ENCODE measurements at regions not wholly inside any gene's neighbourhood (a gene's known extent, or its start where the extent isn't known, plus 50 kb on each side); places are given as distances from the start of the nearest gene placed in this dataset.

DNA sequence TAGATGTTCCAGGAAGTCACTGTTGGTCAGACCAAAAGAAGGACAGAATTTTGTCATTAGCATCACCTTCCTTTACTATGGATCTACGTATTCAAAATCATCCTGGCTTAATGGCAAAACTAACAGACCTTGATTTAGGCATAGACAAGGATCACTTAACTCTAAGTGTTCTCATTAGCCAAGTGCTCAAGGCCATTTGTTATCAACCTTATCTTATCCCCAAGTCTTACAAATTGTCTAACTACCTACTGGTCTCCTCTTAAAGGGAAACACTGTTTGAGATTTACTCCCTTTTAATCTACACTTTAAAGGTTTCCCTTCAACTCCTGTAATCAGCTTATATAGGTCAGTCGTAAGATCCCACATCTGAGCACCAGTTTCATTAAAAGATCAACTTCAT, 1197.5 kb upstream of the C9orf72 start:
- Histone ChIP-seq H3K36me3 (no peaks in the 10 kb centered on the region), H3K4me3 (no peak overlapping the region), H3K27me3 (no peaks in the 10 kb centered on the region), H4K20me1 (no peaks in the 10 kb centered on the region), H3K4me1 (no peaks in the 10 kb centered on the region), H3K9ac (no peak overlapping the region), H3K27ac (no peak overlapping the region), H3K9me3 (replicated peaks in 1 of 11) (no peaks in the 10 kb centered on the region), H3K4me2 (no peak overlapping the region)
- TF ChIP-seq Cebpa-rat (IDR thresholded peaks at IDR 0.05): no peak

DNA sequence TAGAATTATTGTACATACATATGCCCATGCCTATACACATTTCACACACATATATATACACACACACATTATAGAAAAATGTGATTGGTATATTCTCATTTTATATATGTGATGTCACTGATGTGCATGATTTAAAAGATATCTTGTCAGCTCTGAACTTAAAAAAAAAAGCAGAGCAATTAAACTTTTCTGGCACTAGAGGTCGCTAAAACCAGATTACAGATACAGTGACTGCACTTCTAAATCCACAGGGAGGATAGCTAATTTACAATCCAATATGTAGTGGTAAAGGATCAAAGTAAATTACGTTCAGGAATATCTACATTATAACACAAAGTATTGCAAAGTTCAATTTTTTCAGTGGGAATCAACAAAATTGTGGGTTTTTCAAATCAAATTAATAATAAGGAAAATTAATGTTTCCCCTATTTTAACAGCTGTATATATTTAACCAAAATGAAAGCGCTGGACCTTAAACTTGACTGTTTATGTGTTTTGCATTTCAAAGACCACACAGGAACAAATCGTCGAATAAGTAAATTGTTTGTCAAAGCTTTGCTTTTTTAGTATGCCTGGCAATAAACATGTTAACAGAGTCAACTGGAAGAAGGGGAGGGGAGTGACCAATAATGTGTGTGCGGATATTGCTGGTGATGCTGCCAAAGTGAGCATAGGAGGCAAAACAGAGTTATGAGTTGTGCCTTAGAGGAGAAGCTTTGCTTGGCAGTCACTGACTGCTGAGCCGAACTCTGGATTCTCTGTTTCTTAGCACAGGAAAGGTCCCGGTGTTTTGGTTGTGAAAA, 1201.4 kb upstream of the C9orf72 start:
- Histone ChIP-seq H3K4me1 (peaks cover 0 to 6% (median 0%) of the 10 kb centered on the region in 10 experiments; a peak in 1 of 20 replicates), H3K27me3 (no peaks in the 10 kb centered on the region), H3K36me3 (no peaks in the 10 kb centered on the region), H3K4me2 (no peak overlapping the region), H4K20me1 (no peaks in the 10 kb centered on the region), H3K27ac (no peak overlapping the region), H3K4me3 (no peak overlapping the region), H3K9ac (no peak overlapping the region), H3K9me3 (replicated peaks in 1 of 11) (no peaks in the 10 kb centered on the region)
- no peak for TF ChIP-seq Cebpa-rat (IDR thresholded peaks at IDR 0.05)

DNA sequence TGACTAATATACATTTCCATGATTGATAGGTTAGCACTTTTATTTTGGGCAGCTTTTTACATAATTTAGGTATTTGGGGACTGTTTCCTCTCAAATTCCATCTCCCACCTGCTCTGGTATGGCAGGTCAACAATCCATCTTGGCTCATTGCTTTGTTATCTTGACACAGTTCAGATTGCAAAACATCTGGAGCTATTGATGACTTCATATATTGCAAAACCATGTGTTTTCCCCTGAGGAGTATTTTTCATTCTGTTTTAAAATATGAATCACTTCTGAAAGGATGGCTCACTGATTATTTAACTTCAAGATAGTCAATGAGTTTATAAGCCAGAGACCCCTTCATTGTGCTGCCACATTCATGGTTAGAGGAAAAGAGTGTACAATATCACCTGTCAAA, 1206.0 kb upstream of the C9orf72 start:
- Histone ChIP-seq H3K36me3 (no peaks in the 10 kb centered on the region), H3K4me1 (peaks cover 0 to 13% (median 7%) of the 10 kb centered on the region in 10 experiments; a peak in 8 of 20 replicates), H3K27me3 (no peaks in the 10 kb centered on the region), H3K27ac (no peak overlapping the region), H3K9ac (no peak overlapping the region), H3K4me3 (no peak overlapping the region), H4K20me1 (no peaks in the 10 kb centered on the region), H3K9me3 (replicated peaks in 1 of 11) (no peaks in the 10 kb centered on the region), H3K4me2 (no peak overlapping the region)
- no peak for TF ChIP-seq Cebpa-rat (IDR thresholded peaks at IDR 0.05)

DNA sequence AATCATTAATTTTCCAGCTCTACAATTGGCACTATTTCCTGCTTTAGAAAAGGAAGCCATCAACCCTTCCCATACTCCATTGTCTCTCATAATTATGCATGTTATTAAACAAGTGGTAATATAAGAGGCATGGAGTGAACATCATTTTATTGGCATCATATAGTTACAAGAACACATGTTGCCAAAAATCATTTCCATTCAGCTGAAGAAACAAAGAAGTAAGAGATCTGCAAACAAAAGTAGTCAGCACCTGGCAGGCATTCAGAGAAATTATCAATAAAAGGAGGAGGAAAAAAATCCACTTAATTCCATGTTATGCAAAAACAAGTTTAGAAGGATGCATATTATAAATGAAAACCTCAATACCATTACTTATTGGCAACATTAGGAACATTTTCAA, 1208.2 kb upstream of the C9orf72 start:
- no peak overlapping the region for H3K27ac ChIP-seq
- H3K9ac ChIP-seq: no peak overlapping the region
- H4K20me1 ChIP-seq: no peaks in the 10 kb centered on the region
- TF ChIP-seq Cebpa-rat (IDR thresholded peaks at IDR 0.05): no peak
- no peaks in the 10 kb centered on the region for H3K27me3 ChIP-seq
- no peaks in the 10 kb centered on the region for H3K9me3 ChIP-seq (replicated peaks in 1 of 11)
- H3K36me3 ChIP-seq: no peaks in the 10 kb centered on the region
- no peak overlapping the region for H3K4me2 ChIP-seq
- H3K4me3 ChIP-seq: no peak overlapping the region
- peaks cover 0 to 13% (median 7%) of the 10 kb centered on the region in 10 experiments; a peak in 8 of 20 replicates for H3K4me1 ChIP-seq

GRCh38 chr9:28782630-28783029, 1209.3 kb upstream of the C9orf72 start:
- Histone ChIP-seq H3K9me3 (replicated peaks in 1 of 11) (no peaks in the 10 kb centered on the region), H3K27ac (0 out of 22 replicates have a peak overlapping the region, but pooled peaks of 1 of the 11 experiments have one; percentile 12), H3K4me3 (no peak overlapping the region), H3K36me3 (no peaks in the 10 kb centered on the region), H3K27me3 (no peaks in the 10 kb centered on the region), H3K4me2 (peak overlapping the region in 7 of 11 experiments; percentile 15 to 47 (median 31); a peak in 9 of 22 replicates), H4K20me1 (no peaks in the 10 kb centered on the region), H3K9ac (no peak overlapping the region), H3K4me1 (peaks cover 0 to 13% (median 7%) of the 10 kb centered on the region in 10 experiments; a peak in 8 of 20 replicates)
- peak in 2 of 11 experiments; percentile 39 to 41; a peak in 2 of 22 replicates for TF ChIP-seq Cebpa-rat (IDR thresholded peaks at IDR 0.05)

- Histone ChIP-seq H3K9ac (no peak overlapping the region), H3K4me3 (no peak overlapping the region), H4K20me1 (no peaks in the 10 kb centered on the region), H3K9me3 (replicated peaks in 1 of 11) (no peaks in the 10 kb centered on the region), H3K27me3 (no peaks in the 10 kb centered on the region), H3K27ac (no peak overlapping the region), H3K36me3 (no peaks in the 10 kb centered on the region), H3K4me2 (no peak overlapping the region), H3K4me1 (no peaks in the 10 kb centered on the region)
- no peak for TF ChIP-seq Cebpa-rat (IDR thresholded peaks at IDR 0.05)
Observed at GRCh38 chr9:28792716-28793115, 1219.4 kb upstream of the C9orf72 start.

GRCh38 chr9:28799876-28800275, 1226.6 kb upstream of the C9orf72 start:
- no peaks in the 10 kb centered on the region for H3K9me3 ChIP-seq (replicated peaks in 1 of 11)
- no peaks in the 10 kb centered on the region for H3K4me1 ChIP-seq
- H3K9ac ChIP-seq: no peak overlapping the region
- no peak for TF ChIP-seq Cebpa-rat (IDR thresholded peaks at IDR 0.05)
- H3K36me3 ChIP-seq: no peaks in the 10 kb centered on the region
- H3K27ac ChIP-seq: no peak overlapping the region
- H4K20me1 ChIP-seq: no peaks in the 10 kb centered on the region
- no peaks in the 10 kb centered on the region for H3K27me3 ChIP-seq
- H3K4me3 ChIP-seq: no peak overlapping the region
- H3K4me2 ChIP-seq: no peak overlapping the region

GRCh38 chr9:28801144-28801799, 1228.0 kb upstream of the C9orf72 start:
- Histone ChIP-seq H3K9me3 (replicated peaks in 1 of 11) (no peaks in the 10 kb centered on the region), H3K27me3 (no peaks in the 10 kb centered on the region), H3K4me2 (no peak overlapping the region), H3K27ac (no peak overlapping the region), H3K4me3 (no peak overlapping the region), H3K4me1 (no peaks in the 10 kb centered on the region), H3K36me3 (no peaks in the 10 kb centered on the region), H3K9ac (no peak overlapping the region), H4K20me1 (no peaks in the 10 kb centered on the region)
- no peak for TF ChIP-seq Cebpa-rat (IDR thresholded peaks at IDR 0.05)

- Histone ChIP-seq H3K27ac (no peak overlapping the region), H4K20me1 (no peaks in the 10 kb centered on the region), H3K9me3 (replicated peaks in 1 of 11) (no peaks in the 10 kb centered on the region)
Observed at GRCh38 chr9:28805197-28805596, 1231.9 kb upstream of the C9orf72 start.

More at GRCh38 chr9:28805197-28805596, 1231.9 kb upstream of the C9orf72 start:
- no peak overlapping the region for H3K4me2 ChIP-seq
- H3K9ac ChIP-seq: no peak overlapping the region
- no peaks in the 10 kb centered on the region for H3K4me1 ChIP-seq
- no peaks in the 10 kb centered on the region for H3K36me3 ChIP-seq
- no peak for TF ChIP-seq Cebpa-rat (IDR thresholded peaks at IDR 0.05)
- H3K4me3 ChIP-seq: no peak overlapping the region
- no peaks in the 10 kb centered on the region for H3K27me3 ChIP-seq
